ENCODE measurements at regions not wholly inside any gene's neighbourhood (a gene's known extent, or its start where the extent isn't known, plus 50 kb on each side); places are given as distances from the start of the nearest gene placed in this dataset.

DNA sequence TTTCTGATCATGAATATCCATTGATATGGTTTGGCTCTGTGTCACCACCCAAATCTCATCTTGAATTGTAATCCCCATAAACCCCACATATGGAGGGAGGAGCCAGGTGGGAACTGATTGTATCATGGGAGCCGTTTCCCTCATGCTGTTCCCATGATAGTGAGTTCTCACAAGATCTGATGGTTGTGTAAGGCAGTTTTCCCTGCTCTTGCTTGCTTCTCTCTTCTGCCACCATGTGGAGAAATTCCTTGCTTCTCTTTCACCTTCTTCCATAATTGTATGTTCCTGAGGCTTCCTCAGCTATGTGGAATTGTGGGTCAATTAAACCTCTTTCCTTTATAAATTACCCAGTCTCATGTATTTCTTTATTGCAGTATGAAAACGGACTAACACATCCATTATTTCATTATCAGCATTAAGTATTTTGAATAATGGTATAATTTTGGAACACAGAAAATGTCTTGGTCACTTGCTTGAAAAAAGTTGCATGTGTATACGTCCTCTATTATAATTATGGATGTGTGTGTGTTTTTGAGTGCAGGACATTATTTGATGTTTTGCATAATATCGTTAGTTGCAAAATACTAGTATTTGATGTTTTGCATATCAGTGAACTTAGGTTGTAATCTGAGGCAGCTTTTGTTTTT lies 334.6 kb downstream of the PCDH10 start:
- no peak for TF ChIP-seq EZH2 (IDR thresholded peaks at IDR 0.05; ENCODE audit: borderline replicate concordance, low read depth, low read length, poor library complexity, severe bottlenecking)
- TF ChIP-seq, protein P1, sequence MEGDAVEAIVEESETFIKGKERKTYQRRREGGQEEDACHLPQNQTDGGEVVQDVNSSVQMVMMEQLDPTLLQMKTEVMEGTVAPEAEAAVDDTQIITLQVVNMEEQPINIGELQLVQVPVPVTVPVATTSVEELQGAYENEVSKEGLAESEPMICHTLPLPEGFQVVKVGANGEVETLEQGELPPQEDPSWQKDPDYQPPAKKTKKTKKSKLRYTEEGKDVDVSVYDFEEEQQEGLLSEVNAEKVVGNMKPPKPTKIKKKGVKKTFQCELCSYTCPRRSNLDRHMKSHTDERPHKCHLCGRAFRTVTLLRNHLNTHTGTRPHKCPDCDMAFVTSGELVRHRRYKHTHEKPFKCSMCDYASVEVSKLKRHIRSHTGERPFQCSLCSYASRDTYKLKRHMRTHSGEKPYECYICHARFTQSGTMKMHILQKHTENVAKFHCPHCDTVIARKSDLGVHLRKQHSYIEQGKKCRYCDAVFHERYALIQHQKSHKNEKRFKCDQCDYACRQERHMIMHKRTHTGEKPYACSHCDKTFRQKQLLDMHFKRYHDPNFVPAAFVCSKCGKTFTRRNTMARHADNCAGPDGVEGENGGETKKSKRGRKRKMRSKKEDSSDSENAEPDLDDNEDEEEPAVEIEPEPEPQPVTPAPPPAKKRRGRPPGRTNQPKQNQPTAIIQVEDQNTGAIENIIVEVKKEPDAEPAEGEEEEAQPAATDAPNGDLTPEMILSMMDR (conservative IDR thresholded peaks at IDR 0.05; ENCODE audit: low read depth, low read length): peak; percentile 57
